HG02642 (cell line): ENCODE measurements at regions not wholly inside any gene's neighbourhood (a gene's known extent, or its start where the extent isn't known, plus 50 kb on each side); places are given as distances from the start of the nearest gene placed in this dataset.

Experiments used
- ATAC-seq: cut with Tn5 transposase; IDR thresholded peaks from one replicate; pipeline ENCODE4 v1.9.1; 2021; ENCODE audit warnings: mild to moderate bottlenecking; ENCODE audit not compliant: unreplicated experiment, poor library complexity

DNA sequence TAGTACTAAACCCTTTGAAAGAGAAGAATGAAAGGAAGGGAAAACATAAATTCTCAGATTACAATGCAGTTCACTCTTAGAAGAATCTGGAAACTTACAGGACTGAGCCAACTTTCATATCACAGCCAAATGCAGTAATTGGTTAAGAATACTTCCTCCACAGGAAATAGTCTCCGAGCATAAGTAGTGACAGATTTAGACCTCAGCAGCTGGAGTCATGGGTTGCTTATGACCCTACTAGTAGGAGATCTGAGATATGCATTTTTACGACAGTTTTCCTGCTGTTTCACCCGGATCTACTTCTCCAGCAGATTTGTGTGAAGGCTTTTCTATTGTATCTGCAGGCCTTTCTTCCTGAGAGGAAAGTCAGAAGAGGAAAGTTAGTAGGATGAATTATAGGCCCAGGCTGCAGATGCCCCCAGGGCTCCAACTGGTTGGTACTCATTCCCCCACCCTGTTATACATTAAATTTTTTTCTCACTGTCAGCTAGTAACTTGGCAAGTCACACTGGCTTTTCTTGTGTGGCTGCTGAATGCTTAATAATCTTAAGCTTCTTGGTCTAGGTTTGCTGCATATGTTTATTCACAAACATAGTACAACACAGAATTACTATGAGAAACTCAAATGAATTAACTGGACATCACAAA lies 1241.5 kb upstream of the MIR17HG start:
- no peak for ATAC-seq

DNA sequence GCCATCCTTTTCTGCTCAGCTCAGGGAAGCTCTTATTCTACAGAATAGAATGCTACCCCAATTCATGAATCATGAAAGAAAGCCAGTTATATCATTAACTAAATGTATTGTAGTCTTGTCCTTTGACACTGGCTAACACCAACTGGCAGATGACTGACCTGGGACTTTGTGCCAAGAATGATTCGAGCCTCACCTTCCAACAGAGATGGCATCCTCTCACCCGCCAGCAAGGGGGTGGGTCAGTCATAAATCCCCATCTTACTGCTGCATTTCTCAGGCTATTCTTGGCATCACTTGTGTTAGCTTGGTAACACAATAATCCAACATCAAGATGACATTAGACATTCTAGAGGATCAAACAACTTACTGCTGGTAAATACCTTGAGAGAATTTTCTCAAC lies 1239.8 kb upstream of the MIR17HG start:
- no peak for ATAC-seq

DNA sequence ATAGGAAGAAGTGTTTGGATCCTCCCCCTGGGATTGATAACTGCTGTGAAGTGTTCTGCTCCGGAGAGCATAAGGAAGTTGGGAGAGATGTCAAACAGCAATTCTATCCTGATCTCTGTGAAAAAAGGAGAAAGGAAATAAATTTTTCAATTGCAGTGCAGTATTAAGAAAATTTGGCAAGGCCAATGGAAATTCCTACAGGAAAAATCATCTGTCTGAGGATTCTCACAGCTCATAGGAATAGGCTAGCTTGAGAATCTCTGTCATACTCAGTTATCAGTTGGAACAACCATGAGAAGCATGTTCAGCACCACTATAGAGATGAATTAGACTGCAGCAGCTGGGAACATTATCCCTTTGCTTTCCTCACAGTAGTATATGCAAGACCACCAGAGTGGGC lies 1238.9 kb upstream of the MIR17HG start:
- ATAC-seq: no peak

DNA sequence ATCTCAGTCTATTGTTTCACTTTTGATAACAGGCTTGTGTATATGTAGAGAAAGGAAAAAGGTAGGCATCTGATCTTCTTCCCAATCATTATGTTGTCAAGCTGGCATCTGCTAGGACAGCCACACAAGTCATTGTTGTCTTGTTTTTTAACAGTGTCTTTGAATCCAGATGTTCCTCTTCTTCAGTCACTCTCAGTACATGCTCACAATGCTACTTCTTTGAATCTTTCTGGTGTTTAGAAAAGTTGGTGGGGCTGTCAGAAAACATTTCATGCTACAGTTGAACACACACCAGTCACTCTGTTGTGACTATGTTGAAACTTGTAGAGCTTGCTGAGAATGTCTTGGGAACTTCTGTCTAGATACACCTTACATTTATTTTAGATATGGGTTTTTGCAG lies 1231.4 kb upstream of the MIR17HG start:
- ATAC-seq: no peak

DNA sequence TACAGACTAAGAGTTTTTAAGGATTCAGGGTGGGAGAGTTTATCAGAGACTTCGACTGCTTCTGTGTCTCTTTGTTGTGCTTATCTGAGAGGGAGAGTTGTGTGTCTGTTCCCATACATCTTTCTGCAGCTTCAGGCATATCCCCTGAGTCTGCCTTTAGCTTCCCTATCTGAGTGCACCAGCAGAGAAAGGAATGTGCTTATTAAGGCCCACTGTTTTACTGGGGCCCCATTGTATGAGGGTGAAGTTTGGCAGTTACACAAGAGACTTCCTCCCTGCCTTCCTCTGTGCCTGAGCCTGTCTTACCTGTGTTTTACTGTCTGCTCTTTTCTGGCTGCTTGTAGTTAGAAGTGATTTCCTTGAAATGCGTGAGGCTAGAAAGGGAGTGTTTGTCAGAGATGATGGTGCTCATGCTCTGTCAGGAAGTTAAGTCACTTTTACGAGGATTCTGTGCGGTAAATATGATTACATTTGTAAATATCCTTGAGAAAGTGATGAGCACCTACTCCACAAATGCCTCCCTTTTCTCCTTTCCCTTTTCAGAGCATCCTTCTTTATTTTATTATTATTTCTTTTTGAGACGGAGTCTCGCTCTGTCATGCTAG lies 1228.9 kb upstream of the MIR17HG start:
- no peak for ATAC-seq

DNA sequence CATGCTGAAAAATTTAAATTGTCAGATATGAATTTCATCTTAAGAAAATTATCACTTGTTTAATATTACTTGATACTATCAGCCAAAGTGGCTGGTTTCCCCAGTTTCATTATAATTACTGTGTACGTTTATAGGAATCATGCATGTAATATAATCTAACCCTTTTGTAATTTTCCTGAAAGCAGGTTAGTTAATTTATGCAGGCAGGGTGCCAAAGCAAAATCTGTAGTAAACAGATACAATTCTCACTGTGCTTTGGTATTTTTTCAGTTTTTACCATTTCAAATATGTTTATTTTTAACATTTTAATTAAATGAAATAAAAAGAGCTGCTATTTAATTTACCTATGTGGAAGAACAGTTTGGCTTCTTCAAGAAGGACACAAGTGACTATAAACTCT lies 1227.5 kb upstream of the MIR17HG start:
- ATAC-seq: no peak

DNA sequence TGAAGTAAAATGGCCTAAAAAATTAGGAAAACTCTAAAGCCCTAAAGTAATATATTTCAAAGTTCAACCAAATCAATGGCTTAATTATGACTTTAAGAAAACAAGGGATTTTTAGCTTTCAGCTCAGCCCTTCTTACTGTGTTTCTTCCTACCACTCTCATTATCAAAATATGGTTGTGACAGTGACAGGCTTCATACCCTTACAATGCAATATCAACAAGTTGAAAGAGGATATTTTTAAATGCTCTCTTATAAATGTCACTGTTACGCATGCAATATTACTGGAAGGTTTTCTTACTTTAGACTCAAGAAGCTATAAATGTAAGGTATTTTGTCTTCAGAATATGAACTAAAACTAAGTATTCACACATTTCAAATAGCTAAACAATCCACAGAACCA lies 1225.7 kb upstream of the MIR17HG start:
- ATAC-seq: no peak

DNA sequence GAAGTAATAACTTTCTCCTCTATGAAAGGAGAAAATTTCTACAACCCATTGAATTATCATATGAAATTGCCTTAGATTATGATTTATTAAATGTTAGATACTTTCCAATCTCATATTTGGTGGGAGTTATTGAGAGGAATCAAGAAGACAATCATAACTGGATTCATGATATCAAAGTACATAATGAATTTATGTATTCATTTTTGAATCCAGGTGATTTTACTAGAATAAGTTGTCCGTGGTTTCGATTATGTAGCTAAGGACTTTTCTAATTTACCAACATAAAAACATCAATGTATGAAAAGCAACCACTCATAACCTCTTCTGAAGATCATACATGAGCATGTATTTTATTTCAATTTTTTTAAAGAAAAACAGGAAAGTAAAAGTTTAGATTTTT lies 1225.0 kb upstream of the MIR17HG start:
- ATAC-seq: no peak

DNA sequence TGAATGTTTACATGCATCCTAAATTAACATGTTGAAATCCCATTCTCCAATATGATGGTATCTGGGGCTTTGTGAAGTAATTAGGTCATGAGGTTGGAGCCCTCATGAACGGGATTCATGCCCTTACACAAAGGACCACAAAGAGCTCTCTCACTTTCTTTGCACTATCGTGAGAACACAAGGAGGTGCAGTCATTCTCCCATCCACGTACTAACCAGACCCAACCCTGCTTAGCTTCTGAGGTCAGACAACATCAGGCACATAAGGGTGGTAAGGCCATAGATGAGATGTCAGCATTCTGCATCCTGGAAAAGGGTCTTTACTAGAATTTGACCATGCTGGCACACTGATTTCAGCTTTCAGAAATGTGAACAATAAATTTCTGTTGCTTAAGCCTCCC lies 1211.9 kb upstream of the MIR17HG start:
- ATAC-seq: no peak

DNA sequence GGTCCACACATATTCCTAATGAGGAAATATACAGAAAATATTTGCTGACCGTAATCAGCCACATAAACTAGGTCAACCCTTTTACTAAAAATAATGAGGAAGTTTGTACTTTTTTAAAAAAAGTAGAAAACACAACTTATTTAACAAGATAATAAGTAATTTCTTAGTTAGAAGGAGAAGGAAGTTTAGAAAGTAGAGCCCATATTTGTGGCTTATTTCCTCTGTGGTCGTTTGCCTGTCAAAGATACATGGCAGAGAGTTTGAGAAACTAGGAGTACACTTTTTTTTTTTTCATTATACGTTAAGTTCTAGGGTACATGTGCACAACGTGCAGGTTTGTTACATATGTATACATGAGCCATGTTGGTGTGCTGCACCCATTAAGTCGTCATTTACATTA lies 1205.2 kb upstream of the MIR17HG start:
- no peak for ATAC-seq

DNA sequence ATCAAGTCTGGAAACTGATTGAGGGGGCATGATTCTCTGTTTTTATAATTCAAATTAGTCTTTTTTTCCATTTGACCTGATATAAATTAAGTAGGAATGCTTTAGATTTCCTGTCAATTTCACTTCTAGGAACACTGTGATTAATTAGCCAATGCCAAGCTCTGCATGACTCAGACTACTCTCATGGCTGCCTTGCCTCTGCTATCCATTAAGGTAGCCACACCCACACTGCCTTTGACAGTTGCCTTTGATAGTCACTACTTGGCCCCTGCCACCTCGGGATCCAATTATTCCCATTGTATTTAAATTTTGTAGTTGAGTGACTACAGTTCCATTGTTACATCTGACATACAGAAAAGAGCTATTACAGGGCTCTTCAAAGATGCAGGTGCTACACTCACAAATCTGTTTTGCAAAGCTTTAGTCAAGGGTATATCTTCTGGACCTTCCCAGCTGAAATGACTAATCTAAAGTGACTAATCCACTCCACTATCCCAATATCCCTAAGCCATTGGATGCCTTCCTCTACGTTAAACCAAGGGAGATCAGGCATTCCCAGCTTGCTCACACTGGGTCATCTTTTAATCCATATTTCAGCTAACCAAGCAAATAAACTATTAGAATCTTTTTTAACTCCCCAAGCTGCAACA lies 1193.1 kb upstream of the MIR17HG start:
- ATAC-seq: no peak

DNA sequence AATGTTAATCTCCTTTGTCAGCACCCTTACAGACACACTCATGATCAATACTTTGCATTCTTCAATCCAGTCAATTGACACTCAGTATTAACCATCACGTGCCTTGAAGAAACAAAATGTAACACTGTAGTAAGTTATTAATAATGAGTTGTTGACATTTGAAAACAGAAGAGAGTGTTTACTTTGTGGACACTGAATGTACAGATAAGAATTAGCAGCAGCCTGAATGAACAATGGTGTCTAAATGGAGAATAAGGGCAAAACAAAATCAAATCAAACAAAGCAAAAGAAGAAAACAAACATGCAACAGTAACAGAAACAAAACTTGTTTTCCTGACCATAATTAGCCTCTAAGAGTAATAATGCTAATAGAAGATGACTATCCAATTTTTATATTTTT lies 1191.1 kb upstream of the MIR17HG start:
- no peak for ATAC-seq

DNA sequence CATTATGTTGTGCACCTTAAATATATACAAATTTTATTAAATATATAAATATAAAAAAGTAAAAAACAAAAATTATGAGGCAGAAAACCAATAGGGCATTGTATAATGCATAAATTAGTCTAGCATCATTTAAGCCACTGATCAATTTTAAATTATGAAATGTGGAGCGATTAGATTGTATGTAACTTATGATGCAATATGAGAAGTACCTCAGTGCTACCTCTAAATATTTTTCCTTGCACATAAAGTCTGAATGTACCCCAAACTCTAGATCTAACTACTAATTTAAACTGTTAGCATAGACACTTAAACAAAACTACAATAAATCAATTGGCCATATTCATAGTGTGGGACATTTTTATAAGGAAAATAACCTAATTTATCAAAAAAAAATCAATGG lies 1178.5 kb upstream of the MIR17HG start:
- ATAC-seq: no peak

DNA sequence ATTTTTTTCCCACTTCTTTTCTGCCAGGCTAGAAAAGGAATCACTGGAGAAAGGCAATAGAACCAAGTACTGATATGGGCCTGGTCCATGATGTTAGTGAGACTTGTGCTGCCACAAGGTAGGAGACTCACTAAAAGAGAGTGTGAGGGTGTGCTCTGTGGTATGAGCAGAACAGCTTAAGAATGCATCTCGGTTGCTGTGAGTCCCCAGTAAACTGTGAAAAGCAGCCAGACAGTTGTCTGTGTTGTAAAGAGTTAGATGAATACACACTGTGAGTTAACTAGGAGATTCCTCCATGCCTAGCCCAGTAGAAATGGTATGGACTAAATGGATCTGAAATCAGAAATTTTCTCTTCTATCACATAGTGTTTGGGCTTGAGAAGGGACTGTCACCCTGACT lies 1177.3 kb upstream of the MIR17HG start:
- ATAC-seq: no peak

DNA sequence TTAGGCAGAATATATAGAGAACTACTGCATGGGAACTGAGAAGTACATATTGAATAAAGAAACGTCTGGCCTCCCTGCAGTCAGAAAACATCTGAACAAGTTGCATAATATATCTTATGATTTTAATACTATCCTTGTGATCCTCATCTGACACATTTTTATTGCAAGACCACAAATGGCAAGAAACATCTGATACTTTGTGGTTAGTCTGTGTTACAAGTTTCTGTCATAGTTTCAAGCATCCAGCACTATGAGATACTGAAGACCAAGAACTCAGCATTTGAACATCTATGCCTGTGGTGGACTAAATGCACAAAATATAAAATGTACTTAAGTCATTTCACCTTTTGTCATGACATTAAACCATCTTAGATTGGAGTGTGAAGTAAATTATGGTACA lies 1175.8 kb upstream of the MIR17HG start:
- no peak for ATAC-seq

DNA sequence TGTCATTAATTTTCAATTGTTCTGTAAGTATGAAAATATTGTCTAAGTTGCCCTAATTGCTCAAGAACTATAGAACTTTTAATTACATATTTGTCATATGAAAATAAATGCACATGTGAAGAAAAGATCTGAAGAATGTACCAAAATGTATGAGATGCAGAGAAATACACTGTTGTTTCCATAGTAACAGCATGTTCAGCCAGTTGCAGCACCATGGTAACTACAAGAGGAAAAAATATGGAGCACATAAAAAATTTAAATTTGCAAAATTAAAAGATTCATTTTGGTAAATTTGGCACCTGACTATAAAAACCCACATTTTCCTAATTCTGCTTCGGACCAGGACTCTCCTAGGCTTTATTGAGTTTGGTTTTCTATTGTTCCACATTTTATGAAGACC lies 1170.0 kb upstream of the MIR17HG start:
- ATAC-seq: no peak

DNA sequence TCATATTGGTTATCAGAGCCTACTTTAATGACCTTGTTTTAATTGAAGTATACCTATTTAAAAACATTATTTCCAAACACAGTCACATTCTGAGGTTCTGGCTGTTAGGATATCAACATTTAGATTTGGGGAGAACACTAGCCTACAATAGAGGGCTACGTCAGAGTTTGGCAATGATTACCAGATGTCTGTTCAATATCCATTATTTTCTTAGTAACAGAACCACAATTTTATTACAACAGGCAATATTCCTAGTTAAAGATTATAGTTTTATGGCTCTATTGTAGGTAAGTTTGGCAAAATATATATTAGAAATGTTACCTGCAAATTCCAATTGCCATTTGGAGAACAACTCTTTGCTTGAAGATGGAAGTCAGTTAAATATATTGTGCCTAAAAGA lies 1163.1 kb upstream of the MIR17HG start:
- ATAC-seq: no peak

DNA sequence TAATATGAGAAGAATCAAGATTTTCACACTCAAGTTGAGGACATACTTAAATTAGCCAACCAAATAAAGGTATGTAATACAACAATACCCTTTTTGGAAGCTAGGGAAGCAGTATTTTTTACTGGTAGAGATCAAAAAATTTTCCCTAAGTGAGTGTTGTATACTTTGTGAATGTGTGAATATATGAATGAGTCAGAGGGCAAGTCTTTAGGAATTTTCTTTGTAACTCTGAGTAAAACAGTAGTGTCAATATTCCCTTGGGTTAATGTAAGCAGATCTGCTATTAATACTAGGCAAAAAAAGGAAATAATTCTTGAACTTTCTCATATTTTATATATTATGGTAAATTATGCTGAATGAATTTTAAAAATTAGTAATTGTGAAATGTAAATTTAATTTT lies 1161.8 kb upstream of the MIR17HG start:
- no peak for ATAC-seq

DNA sequence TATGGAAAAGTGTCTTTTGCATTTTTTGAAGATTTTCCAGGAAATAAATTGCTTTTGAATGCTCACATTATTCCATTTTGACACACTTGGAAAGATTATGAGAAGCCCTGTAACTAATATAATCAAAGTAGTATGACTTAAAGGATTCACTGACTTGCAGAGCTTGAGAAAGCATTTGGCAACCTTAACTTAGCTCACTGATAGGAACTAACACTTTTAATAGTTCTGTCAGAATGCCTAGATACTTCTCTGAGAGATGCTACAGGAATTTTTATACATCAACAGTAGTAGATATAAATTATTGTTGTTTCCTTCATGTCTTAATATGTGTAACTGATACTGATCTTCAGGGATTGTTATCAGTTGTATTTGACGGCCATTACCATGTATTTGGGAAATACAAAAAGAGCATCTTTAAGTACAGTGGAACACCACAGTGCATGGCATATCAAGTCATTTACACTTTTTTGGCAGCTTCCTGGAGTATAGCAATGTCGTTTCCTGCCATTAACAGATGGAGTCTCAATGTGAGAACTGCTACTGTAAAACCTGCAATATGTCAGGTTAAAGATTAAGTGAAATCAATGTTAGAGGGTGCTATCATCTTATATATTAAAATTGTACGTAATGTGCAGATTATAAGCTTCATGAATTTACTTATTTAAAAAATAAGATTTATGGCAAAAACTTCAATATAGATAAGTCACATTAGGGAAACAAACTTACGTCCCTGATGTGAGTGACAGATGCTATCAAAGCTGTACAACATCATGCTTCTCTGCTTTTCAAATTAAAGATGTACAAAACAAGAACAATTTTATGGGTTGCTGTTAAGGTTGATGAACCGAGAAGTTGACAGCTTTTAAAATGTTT lies 1159.8 kb upstream of the MIR17HG start:
- ATAC-seq: no peak

DNA sequence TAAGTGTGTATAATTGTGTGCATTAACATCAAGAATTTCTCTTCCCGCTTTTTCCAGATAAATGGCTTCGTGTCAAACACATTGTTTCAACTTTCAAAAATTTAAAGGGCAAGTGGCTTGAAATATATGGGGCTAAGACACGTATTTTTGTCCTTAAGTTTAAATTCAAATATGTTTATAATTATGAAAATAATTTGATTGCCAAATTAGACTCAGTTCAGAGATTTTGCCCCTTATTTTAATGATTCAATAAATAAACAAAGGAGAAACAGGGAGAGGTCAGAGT lies 1159.2 kb upstream of the MIR17HG start:
- ATAC-seq: no peak

DNA sequence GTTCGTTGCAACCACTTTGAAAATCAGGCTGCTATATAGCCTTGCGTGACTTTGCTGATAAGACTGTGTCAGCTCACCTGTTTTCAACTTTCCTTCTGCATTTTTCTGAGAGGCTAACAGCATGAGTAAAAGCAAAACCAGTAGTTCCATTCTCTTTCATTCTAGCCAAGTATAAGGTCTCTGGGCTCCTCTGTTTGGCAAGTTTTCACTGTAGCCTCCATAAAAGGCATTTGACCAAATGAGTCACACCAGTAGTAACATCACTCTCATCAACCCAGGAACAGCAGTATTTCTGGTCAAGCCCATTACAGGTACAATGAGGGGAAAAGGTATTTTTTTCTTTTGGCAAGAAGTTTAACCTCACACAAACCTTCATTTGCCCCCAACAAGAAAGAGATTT lies 1149.8 kb upstream of the MIR17HG start:
- ATAC-seq: no peak
